GM20000 (cell line): ENCODE measurements at regions not wholly inside any gene's neighbourhood (a gene's known extent, or its start where the extent isn't known, plus 50 kb on each side); places are given as distances from the start of the nearest gene placed in this dataset.

ENCODE experiments used
- DNase-seq: peaks from one replicate; pipeline ENCODE4 v3.0.0; 2012; ENCODE audit warnings: low spot score
- TF ChIP-seq, protein P1 (sequence below): IDR thresholded peaks from 2 replicates; pipeline ENCODE4 v1.5.1; 2012; ENCODE audit warnings: mild to moderate bottlenecking, control low read depth; ENCODE audit errors: extremely low read depth, missing control alignments

DNA sequence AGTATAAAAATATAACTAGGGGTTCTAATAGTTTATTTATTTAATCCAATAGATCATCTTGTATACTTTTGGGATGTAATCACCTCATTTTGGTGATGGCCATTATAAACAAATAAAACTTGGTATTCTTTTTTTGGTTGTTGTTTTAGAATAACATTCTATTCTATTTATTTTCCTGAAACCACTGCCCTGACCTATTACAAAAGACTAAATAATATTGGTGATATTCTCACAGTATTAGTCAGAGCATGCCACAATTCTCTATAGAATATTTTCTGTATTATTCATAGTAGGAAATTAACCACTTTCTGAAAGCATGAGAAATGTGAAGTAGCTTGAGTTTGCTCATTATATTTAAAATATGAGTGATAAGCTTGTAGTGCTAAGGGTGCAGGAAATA lies 54.1 kb upstream of the LRRC7 start:
- TF ChIP-seq, protein P1, sequence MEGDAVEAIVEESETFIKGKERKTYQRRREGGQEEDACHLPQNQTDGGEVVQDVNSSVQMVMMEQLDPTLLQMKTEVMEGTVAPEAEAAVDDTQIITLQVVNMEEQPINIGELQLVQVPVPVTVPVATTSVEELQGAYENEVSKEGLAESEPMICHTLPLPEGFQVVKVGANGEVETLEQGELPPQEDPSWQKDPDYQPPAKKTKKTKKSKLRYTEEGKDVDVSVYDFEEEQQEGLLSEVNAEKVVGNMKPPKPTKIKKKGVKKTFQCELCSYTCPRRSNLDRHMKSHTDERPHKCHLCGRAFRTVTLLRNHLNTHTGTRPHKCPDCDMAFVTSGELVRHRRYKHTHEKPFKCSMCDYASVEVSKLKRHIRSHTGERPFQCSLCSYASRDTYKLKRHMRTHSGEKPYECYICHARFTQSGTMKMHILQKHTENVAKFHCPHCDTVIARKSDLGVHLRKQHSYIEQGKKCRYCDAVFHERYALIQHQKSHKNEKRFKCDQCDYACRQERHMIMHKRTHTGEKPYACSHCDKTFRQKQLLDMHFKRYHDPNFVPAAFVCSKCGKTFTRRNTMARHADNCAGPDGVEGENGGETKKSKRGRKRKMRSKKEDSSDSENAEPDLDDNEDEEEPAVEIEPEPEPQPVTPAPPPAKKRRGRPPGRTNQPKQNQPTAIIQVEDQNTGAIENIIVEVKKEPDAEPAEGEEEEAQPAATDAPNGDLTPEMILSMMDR, result no peak
- DNase-seq, result no peak
